ENCODE measurements at regions not wholly inside any gene's neighbourhood (a gene's known extent, or its start where the extent isn't known, plus 50 kb on each side); places are given as distances from the start of the nearest gene placed in this dataset.
"Not testable (repeated sequence)": the region's sequence is repeated elsewhere in the genome, so short reads cannot be mapped to it uniquely, and the experiment has no call there.

GRCh38 chr6:4677011-4677750 is 99.0 kb upstream of the CDYL start:
- ATAC-seq = peak; percentile 91

GRCh38 chr6:4676016-4676415 is 100.2 kb upstream of the CDYL start:
- ATAC-seq = no peak

- no peak for ATAC-seq
Measured at GRCh38 chr6:4675121-4675520, 101.1 kb upstream of the CDYL start.

- ATAC-seq = no peak
Measured at GRCh38 chr6:4673861-4674260, 102.3 kb upstream of the CDYL start.

DNA sequence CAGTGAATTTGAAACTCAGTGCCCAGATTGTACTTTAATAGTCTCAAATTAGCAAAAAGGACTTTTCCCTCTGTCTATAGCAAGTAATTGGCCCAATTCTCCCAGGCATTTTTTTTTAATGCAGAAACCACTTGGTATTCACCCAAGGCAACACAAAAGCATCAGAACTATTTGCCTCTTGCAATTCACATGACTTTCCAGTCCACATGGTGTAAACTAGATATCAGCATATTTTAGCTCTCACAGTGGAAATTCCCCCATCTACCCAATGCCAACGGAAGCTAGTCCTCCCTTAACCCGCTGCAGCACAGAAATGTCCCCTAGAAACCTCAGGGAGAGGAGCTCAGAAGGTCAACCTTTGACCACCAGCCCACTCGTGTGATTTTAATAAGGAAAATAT is 103.4 kb upstream of the CDYL start:
- ATAC-seq = no peak

GRCh38 chr6:4671587-4672115 is 104.6 kb upstream of the CDYL start:
- no peak for ATAC-seq

- peak; percentile 73 for ATAC-seq
Measured at GRCh38 chr6:4670824-4671409, 105.3 kb upstream of the CDYL start.

DNA sequence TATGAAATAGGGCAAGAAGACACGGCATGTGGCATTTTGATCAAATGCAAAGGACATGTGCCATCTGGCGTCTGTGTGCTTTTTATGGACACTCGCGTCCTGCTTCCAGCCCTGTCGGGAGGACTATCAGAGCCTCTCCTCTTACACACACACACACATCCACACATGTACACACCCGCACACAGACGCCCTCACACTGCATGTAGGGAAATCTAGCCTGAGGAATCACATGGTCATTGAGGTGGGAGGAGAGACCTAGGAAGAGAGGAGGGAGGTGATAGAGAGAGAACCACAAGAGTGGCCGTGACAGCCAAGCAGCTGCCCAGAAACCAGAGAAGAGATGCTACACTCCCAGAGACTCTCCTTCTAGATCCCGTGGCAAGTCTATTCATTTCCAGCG is 105.9 kb upstream of the CDYL start:
- ATAC-seq = no peak

DNA sequence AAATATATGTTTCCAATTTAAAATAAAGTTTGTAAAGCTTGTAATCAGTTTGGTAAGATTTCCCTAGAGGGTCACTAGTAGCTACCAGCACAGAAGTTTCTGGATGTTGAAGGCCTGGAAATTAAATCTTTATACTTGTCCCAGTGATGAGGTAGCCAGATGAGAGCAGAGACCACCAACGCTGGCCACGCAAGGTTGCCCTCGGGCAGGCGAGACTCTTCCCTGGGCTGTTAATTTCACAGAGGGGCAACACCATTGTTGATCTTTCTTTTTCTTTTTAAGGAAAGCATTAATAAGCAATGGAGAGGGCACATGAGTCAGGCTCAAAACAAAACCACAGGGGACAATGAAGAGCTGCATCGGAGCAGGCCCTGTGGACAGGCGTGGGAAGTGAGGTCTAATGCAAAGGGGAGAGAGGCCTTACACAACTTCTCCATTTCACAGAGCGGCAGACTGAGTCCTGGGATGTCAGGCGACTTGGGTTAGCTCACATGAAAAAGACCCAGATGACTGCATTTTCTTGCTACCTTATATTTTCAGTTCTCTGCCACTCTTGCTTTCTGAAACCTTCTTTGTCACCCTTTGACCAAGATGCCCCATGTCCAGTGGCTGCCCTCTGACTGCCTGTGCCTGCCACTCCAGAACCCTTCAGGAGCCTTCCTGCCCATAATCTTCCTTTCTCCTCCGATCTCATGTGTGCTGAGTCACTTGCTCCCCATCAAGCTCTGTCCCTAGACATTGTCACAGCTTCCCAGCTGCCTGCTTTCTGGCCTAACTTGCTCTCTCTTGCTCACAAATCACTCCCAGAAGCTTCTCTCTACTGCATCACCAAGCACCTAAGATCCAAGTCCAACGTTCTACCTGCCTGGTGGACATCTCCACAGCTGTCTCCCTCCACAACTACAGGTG is 107.7 kb upstream of the CDYL start:
- ATAC-seq = no peak

GRCh38 chr6:4667591-4667990 is 108.6 kb upstream of the CDYL start:
- no peak for ATAC-seq

DNA sequence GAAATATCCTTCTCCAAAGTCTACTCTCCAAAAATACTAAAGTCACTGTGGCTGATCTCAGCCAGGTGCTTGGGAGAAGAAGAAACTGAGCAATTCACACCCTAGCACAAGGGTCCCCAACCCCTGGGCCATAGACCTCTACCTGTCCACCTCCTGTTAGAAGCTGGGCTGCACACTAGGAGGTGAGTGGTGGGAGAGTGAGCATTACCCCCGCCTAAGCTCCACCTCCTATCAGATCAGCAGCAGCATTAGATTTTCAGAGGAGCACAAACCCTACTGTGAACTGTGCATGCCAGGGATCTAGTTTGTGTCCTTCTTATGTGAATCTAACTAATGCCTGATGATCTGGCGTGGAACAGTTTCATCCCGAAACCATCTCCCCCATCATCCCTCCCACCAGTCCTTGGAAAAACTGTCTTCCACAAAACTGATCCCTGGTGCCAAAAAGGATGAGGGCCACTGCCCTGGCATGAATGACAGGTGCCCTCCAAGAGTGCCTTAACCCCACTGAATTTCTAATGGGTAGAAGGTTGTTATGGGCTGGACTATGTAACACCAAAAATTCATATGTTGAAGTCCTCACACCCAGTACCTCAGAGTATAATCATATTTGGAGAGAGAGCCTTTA is 109.2 kb upstream of the CDYL start:
- ATAC-seq = no peak

- ATAC-seq = no peak
Measured at GRCh38 chr6:4665489-4666417, 110.5 kb upstream of the CDYL start.

GRCh38 chr6:4664911-4665310 is 111.3 kb upstream of the CDYL start:
- ATAC-seq = no peak

DNA sequence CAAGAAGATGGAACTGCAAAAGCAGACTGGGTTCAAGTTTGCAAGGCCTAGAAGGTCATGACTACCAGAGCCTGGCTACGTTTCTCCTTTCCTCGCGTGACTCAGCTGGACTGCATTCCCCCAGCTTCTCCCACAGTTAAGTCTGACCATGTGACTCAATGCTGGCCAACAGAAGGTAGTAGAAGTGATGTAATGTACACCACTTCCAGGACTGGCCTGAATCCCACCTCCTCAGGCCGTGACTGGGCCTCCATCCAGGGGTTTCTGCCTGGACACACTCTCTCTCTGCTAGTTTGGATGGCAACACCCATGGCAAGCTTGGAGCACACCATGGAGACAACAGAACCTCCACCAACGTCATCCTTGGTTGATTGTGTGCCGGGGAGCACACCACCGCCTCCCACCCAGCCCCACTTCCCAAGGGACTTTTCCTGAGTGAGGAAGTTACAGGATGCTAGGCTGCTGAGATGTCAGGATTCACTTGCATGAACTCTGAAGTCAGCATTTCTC is 112.0 kb upstream of the CDYL start:
- ATAC-seq = no peak

DNA sequence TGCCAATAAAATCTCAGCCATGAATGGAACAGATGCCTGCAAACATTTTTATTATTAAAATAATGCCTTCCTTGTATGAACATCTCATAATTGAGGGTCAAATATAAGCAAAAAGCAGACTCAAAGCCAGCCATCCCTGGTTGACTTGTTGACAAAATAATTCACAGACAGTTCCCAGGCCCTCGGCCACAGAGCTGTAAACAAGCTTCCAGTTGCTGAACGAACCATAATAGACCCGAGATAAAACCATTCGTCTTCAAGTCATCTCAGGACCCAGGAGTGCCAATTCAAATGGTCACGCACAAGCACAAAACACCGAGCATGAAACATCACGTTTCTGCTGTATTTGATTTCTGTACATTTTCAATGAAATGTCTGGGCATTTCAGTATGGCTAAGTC is 113.3 kb upstream of the CDYL start:
- ATAC-seq = no peak

GRCh38 chr6:4661391-4661790 is 114.8 kb upstream of the CDYL start:
- ATAC-seq = no peak

- ATAC-seq = no peak
Measured at GRCh38 chr6:4660377-4661321, 115.6 kb upstream of the CDYL start.

DNA sequence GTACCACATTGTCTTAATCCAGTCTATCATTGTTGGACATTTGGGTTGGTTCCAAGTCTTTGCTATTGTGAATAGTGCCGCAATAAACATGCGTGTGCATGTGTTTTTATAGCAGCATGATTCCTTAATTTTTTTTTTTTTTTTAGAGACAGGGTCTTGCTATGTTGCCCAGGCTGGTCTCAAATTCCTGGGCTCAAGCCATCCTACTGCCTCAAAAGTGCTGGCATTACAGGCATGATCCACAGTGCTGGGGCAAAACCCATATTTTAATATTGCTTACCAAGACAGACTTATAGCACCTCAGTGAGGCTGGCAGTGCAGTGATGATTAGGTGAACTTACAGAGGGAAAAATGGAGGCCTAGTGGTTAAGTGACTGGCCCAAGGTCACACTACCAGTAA is 116.5 kb upstream of the CDYL start:
- ATAC-seq = not testable (repeated sequence)

DNA sequence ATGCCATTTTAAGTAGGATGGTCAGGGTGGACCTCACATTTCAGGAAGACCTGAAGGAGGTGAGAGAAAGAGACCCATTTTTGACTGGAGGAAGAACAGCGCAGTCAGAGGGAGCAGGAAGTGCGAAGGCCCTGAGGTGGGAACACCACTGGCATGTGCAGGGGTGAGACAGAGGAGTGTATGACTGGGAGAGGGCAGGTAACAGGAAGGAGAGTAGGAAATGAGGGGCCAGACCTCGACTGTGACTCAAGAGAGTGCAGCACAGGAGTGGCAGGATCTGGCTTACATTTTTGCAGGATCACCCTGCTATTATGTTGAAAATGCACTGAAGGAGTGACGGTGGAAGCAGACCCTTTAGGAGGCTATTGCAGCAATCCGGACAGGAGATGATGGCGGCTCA is 117.7 kb upstream of the CDYL start:
- peak; percentile 33 for ATAC-seq

- ATAC-seq = no peak
Measured at GRCh38 chr6:4656106-4656505, 120.1 kb upstream of the CDYL start.

All from esophagus mucosa (tissue), 1 donor.